ENCODE measurements at regions not wholly inside any gene's neighbourhood (a gene's known extent, or its start where the extent isn't known, plus 50 kb on each side); places are given as distances from the start of the nearest gene placed in this dataset.
"Not testable (repeated sequence)": the region's sequence is repeated elsewhere in the genome, so short reads cannot be mapped to it uniquely, and the experiment has no call there.

DNA sequence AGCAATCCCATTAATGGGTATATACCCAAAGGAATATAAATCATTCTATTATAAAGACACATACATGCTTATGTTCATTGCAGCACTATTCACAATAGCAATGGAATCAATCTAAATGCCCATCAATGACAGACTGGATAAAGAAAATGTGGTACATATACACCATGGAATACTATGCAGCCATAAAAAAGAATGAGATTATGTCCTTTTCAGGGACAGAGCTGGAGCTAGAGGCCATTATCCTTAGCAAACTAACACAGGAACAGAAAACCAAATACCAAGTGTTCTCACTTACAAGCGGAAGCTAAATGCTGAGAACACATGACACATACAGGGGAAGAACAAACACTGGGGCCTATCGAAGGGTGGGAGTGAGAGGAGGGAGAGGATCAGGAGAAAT is 276.3 kb downstream of the RRAGC start:
- TF ChIP-seq SNAI2 (CRISPR knock-in tag; IDR thresholded peaks at IDR 0.05); ZFP30 (CRISPR knock-in tag; IDR thresholded peaks at IDR 0.05); ZNF70 (CRISPR knock-in tag; IDR thresholded peaks at IDR 0.05); ARNTL (CRISPR knock-in tag; IDR thresholded peaks at IDR 0.05; ENCODE audit: borderline replicate concordance, low read depth): not testable (repeated sequence)

Data from SK-N-SH treated with all-trans-retinoic acid at 6 μM for 48 hours (cell line).